GM18505 (cell line): ENCODE measurements at regions not wholly inside any gene's neighbourhood (a gene's known extent, or its start where the extent isn't known, plus 50 kb on each side); places are given as distances from the start of the nearest gene placed in this dataset.
"Not testable (repeated sequence)": the region's sequence is repeated elsewhere in the genome, so short reads cannot be mapped to it uniquely, and the experiment has no call there.

Source experiments
- ATAC-seq: cut with Tn5 transposase; IDR thresholded peaks from one replicate; pipeline ENCODE4 v1.9.1; 2021; ENCODE audit not compliant: unreplicated experiment
- POLR2A ChIP-seq: IDR thresholded peaks from 4 replicates; pipeline ENCODE4 v1.6.1; 2011; ENCODE audit warnings: borderline replicate concordance; ENCODE audit not compliant: insufficient read depth, insufficient read length; ENCODE audit errors: extremely low read depth

DNA sequence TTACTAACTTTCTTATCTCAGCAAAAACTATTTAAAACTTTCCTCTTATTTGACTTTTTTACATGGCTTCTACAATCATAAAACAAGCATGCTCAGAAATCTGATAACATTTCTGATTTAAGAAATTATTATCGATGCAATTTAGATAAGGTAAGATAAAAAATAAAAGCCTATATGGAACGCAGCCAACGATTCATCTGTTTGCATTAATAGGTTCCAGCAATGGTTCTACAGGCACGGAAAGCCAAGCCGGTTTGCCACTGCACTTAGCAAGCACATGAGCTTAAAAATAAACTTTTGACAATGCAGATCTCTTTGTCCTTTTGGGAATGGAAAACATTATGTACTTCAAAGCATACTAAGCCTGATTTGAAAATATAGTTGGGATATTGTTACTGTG, 77.5 kb upstream of the KCNK2 start:
- TF ChIP-seq POLR2A = no peak
- ATAC-seq = no peak

DNA sequence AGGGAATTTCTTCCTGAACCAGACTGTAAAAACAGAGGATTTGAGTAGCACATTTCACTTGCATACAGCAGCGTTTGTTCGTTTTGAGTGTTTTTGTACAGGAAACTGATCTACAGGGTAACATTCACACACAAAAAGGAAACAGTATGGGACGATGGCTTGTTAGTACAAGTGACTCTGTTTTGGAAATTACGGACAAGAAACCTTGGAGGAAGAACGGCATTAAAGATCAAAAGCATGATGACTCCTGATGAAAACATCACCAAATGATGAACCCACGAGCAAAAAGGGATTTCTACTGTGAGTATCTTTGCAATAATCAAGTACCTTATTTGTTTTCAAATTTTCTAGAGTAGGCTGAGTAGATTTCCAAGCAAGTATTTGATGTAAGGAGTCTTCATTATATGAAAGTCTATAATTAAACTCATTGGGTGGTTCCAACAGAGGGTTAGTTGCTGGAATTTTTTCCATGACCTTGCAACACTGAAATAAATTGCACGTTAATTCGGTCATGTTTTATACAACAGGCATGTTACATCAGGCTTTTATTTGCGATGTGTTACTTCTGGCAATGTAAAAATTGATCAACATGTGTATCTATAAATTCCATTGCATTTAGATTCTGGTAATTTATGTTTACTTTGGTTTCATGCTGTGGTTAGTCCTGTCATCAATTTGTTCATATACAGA, 76.7 kb upstream of the KCNK2 start:
- ATAC-seq = no peak
- TF ChIP-seq POLR2A = no peak

DNA sequence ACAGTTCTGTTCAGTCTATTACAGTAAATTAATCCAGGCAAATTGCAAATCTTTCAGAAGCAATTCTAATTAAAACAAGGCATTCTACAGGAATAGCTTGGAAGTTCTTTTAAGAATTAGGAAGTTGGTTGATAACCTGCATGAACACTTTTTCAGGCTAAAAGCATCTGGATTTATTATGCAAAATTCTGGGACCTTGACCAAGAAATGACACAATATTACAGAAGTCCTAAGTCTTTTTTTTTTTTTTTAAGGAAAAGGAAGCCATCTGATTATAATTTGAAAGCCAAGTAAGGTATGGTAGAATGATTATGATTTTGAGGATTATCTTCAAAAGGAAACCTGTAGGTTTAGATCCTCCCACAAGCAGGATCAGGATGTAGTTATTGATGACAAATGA, 74.7 kb upstream of the KCNK2 start:
- ATAC-seq = no peak
- no peak for TF ChIP-seq POLR2A

DNA sequence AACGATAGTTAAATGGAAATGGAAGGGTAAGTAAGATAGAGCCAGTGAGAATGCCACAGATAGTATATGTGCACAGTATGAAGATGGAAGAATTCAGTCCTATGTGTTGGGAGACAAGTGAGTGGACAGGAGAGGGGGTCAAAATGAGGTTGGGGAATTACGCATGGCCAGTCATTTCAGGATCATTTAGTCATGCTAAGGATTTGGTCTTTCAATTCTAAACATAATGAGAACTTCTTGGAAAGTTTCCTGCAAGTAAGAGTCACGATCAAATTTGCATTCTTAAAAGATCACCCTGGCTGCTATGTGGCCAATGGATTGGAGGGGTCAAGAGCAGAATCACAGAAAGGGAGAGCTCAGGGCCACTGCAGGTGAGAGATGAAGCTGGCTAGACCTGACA, 64.0 kb upstream of the KCNK2 start:
- ATAC-seq = no peak
- TF ChIP-seq POLR2A = no peak

DNA sequence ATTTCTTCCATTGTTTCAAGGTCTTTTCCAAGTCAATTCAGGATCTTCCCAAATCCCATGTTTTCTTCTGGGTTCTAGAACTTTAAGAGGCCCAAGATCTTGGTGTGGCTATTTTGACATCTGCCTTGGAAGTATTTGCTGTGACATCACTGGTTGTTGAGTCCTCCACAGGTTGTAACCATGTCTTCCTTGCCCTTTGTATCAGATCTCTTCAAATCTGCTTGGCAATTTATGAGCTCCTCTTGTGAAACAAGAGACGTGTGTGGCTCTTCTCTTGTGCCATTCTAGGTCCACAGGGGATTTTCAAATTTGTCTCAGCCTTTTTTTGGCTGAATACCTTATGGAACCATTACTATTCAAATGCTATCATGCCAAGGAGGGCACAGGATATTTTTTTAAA, 60.3 kb upstream of the KCNK2 start:
- no peak for ATAC-seq
- TF ChIP-seq POLR2A = no peak

DNA sequence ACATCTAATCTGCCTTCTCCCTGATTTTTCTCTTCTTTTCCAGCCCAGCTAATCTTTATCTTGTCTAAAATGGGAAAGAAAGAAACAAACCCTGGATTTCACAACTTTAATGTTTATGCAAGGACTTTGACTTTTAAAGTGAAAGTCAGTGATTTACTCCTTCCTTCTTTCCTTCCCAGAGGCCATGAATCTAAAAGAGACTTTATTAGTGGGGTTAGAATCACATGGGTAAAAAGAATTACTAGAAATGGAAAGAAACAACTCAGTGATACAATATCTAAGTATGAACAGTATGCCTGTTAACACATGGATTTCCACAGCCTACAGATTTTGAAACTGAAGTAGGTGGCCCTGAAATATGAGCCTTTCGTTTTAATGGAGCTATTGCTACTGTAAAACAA, 59.8 kb upstream of the KCNK2 start:
- TF ChIP-seq POLR2A = no peak
- ATAC-seq = no peak

DNA sequence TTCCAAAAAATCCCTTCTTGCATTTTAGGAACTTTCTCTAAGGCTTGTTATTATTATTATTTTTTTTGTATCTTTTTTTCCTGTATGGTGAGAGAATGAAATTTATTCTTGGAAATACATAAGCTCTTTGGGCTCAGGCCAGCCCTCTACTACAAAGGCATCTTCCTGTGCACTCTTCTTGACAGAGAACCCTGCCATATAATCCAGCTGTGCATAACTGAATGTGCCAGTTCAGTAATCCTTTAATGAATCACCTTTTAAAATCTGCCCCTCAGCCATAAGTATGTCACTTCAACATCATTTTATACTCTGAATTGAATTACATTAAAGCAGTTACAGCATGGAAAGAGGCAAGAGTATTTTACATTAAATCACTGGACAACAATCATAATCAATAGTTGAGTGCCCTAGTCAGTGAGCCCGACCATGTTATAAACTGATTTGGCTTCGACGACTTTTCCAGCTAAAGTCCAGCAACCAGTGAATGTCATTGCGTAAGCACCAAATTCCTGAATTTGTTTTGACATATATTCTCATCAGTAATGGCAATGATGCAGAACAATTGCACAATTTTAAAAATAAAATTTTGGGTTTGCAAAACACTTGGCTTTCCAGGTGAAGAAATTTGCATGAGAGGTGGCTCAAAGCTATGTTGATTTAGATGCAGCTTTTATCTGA, 59.2 kb upstream of the KCNK2 start:
- no peak for TF ChIP-seq POLR2A
- ATAC-seq = no peak

DNA sequence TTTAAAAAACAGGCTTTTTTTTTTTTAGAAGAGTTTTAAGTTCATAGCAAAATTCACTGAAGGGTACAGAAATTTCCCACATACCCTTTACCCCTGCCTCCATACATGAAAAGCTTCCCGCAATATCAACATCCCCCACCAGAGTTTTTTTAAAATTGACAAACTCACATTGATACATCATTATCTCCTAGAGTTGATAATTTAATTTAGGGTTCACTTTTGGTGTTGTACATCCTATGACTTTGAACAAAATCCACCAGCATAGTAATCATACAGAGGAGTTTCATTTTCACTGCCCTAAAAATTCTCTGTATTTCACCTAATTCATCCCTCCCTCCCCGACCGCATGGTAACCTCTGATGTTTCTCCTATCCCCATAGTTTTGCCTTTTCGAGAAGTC, 53.6 kb upstream of the KCNK2 start:
- no peak for ATAC-seq
- TF ChIP-seq POLR2A = no peak

DNA sequence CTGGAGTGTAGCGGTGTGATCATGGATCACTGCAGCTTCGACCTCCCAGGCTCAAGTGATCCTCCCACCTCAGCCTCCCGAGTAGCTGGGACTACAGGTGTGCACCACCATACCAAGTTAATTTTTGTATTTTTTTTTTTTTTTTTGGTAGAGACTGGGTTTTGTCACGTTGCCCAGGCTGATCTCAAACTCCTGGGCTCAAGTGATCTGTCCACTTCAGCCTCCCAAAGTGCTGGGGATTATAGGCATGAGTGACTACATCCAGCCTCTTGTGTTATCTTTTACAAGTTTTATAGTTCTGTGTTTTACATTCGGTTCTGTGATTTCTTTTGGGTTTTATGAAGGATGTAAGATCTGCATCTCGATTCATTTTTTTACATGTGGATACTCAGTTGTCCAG, 52.0 kb upstream of the KCNK2 start:
- ATAC-seq = not testable (repeated sequence)

DNA sequence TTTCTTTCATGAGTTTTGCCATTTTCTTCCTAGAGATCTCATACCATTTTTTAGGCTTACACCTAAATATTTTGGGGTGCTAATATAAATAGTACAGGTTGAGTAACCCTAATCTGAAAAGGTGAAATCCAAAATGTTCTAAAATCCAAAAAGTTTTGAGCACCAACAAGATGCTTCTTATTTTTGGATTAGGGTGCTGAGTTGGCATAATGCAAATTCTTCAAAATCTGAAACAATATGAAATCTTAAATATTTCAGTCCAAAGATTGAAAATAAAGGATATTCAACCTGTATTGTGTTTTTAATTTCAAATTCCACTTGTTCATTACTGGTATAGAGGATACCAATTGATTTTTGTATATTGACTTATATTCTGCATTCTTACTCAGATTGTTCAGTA, 51.1 kb upstream of the KCNK2 start:
- TF ChIP-seq POLR2A = no peak
- no peak for ATAC-seq
